Endodermal cell (in vitro differentiated cells): ENCODE measurements at regions not wholly inside any gene's neighbourhood (a gene's known extent, or its start where the extent isn't known, plus 50 kb on each side); places are given as distances from the start of the nearest gene placed in this dataset.

Experiments
- DNase-seq: peaks from one replicate; pipeline ENCODE4 v3.0.0-alpha.2; 2017
- H3K27ac ChIP-seq: 2 replicates; pipeline ENCODE4 v1.5.1; 2013; ENCODE audit warnings: mild to moderate bottlenecking, low read depth, low read length, moderate library complexity
- H3K27me3 ChIP-seq: 2 replicates; pipeline ENCODE4 v1.6.1; 2013; ENCODE audit warnings: mild to moderate bottlenecking, low read length, moderate library complexity; ENCODE audit not compliant: insufficient read depth, control insufficient read depth, poor library complexity, severe bottlenecking
- H3K36me3 ChIP-seq: 2 replicates; pipeline ENCODE4 v1.7.0; 2013; ENCODE audit warnings: mild to moderate bottlenecking, low read length, moderate library complexity; ENCODE audit not compliant: control insufficient read depth, insufficient read depth
- H3K4me1 ChIP-seq: one replicate; pipeline ENCODE4 v1.7.0; 2013; ENCODE audit warnings: low read length; ENCODE audit not compliant: control insufficient read depth, insufficient read depth
- H3K4me3 ChIP-seq: 2 replicates; pipeline ENCODE4 v1.5.1; 2013; ENCODE audit warnings: mild to moderate bottlenecking, low read length, moderate library complexity
- H3K9ac ChIP-seq: 2 replicates; pipeline ENCODE4 v1.6.1; 2013; ENCODE audit warnings: mild to moderate bottlenecking, low read length, moderate library complexity; ENCODE audit not compliant: poor library complexity, severe bottlenecking; ENCODE audit errors: extremely low read depth
- H3K9me3 ChIP-seq: 2 replicates; pipeline ENCODE4 v1.6.1; 2013; ENCODE audit warnings: mild to moderate bottlenecking, low read length, moderate library complexity; ENCODE audit not compliant: control insufficient read depth
- H3K27ac Mint-ChIP-seq: 2 replicates; pipeline ENCODE4 v1.8.0; 2020; ENCODE audit warnings: mixed read lengths
- H3K27me3 Mint-ChIP-seq: 2 replicates; pipeline ENCODE4 v1.8.0; 2021; ENCODE audit warnings: mild to moderate bottlenecking, mixed read lengths; ENCODE audit not compliant: insufficient read depth
- H3K36me3 Mint-ChIP-seq: 2 replicates; pipeline ENCODE4 v1.8.0; 2020; ENCODE audit warnings: low read depth, mixed read lengths
- H3K4me1 Mint-ChIP-seq: 2 replicates; pipeline ENCODE4 v1.8.0; 2020; ENCODE audit warnings: mixed read lengths
- H3K4me3 Mint-ChIP-seq: 2 replicates; pipeline ENCODE4 v1.8.0; 2020; ENCODE audit warnings: mild to moderate bottlenecking, moderate library complexity, mixed read lengths
- H3K9me3 Mint-ChIP-seq: 2 replicates; pipeline ENCODE4 v1.8.0; 2020; ENCODE audit warnings: mild to moderate bottlenecking, mixed read lengths
- CTCF ChIP-seq: fragments of 200-600 bp; sonication (generic); conservative IDR thresholded peaks from 2 replicates; pipeline ENCODE4 v1.5.0; 2021; ENCODE audit warnings: antibody characterized with exemption, mild to moderate bottlenecking
- WGBS, 2 experiments: methylation state at CpG; one replicate each; pipeline versions ENCODE4 v1.1.5 to v1.1.7; 2013; ENCODE audit warnings: missing lambda C conversion rate in 2 of 2, mixed read lengths in 1 of 2; ENCODE audit not compliant: insufficient coverage in 1 of 2, insufficient read length in 1 of 2; 5-methylcytosine and 5-hydroxymethylcytosine counted together

- Histone ChIP-seq H3K4me3 (no peak overlapping the region), H3K27me3 (no peaks in the 10 kb centered on the region), H3K27ac (no peak overlapping the region), H3K4me1 (no peaks in the 10 kb centered on the region), H3K36me3 (no peaks in the 10 kb centered on the region), H3K9ac (no peak overlapping the region), H3K9me3 (no peaks in the 10 kb centered on the region)
- Mint-ChIP-seq H3K4me1 (no peaks in the 10 kb centered on the region), H3K27ac (no peak overlapping the region), H3K4me3 (no peak overlapping the region), H3K9me3 (no peaks in the 10 kb centered on the region), H3K36me3 (no peaks in the 10 kb centered on the region), H3K27me3 (no peaks in the 10 kb centered on the region)
- TF ChIP-seq CTCF, result no peak
- 92 to 100% methylated on average over 3 to 6 of the region's 6 CpGs for WGBS, 2 experiments
- peak; percentile 45 for DNase-seq
These were observed 161.4 kb upstream of the EEPD1 start for GRCh38 chr7:35991511-35992232.

DNA sequence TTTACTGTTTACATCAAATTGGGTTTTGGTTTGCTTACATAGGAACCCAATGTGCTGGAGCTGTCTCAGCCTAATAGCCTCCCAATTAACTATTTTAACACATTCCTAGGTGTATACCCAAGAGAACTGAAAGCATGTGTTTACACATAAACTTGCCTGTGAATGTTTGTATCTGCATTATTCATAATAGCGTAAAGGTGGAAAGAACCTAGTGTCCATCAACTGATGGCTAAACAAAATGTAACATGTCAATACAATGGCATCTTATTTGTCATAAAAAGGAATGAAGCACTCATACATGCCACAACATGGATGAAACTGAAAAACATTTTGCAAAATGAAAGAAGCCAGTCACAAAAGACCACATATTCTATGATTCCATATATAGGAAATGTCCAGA, 160.6 kb upstream of the EEPD1 start:
- Histone ChIP-seq H3K9ac (no peak overlapping the region), H3K27me3 (no peaks in the 10 kb centered on the region), H3K4me3 (no peak overlapping the region), H3K27ac (no peak overlapping the region), H3K36me3 (no peaks in the 10 kb centered on the region), H3K4me1 (no peaks in the 10 kb centered on the region), H3K9me3 (no peaks in the 10 kb centered on the region)
- no peaks in the 10 kb centered on the region for H3K36me3 Mint-ChIP-seq
- 100% methylated on average over 1 of the region's 1 CpG; no CpG with 5 or more reads in 1 of the 2 experiments for WGBS, 2 experiments
- no peaks in the 10 kb centered on the region for H3K4me1 Mint-ChIP-seq
- H3K4me3 Mint-ChIP-seq, result no peak overlapping the region
- no peak for TF ChIP-seq CTCF
- no peak overlapping the region for H3K27ac Mint-ChIP-seq
- no peaks in the 10 kb centered on the region for H3K9me3 Mint-ChIP-seq
- H3K27me3 Mint-ChIP-seq, result no peaks in the 10 kb centered on the region
- DNase-seq, result no peak

DNA sequence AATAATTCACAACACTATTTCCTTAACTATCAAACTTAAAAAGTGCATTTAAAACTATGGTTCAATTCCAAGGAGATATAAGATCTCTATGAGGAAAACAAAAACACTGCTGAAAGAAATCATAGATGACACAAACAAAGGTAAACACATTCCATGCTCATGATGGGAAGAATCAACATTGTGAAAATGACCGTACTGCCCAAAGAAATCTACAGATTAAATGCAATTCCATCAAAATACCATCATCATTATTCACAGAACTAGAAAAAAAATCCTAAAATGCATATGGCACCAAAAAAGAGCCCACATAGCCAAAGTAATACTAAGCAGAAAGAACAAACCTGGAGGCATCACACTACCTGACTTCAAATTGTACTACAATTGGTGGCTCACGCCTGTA, 159.9 kb upstream of the EEPD1 start:
- Mint-ChIP-seq H3K36me3 (no peaks in the 10 kb centered on the region), H3K4me3 (no peak overlapping the region)
- 88 to 91% methylated on average over 1 to 2 of the region's 2 CpGs for WGBS, 2 experiments

More for the DNA sequence above, 159.9 kb upstream of the EEPD1 start:
- Histone ChIP-seq H3K27ac (no peak overlapping the region), H3K4me1 (no peaks in the 10 kb centered on the region), H3K36me3 (no peaks in the 10 kb centered on the region), H3K4me3 (no peak overlapping the region), H3K27me3 (no peaks in the 10 kb centered on the region), H3K9ac (no peak overlapping the region), H3K9me3 (no peaks in the 10 kb centered on the region)
- Mint-ChIP-seq H3K27me3 (no peaks in the 10 kb centered on the region), H3K9me3 (no peaks in the 10 kb centered on the region), H3K4me1 (no peaks in the 10 kb centered on the region), H3K27ac (no peak overlapping the region)
- no peak for TF ChIP-seq CTCF
- no peak for DNase-seq
